Stimulated activated CD4-positive, alpha-beta T cell treated with anti-CD3 and anti-CD28 coated beads, TNF-alpha, amount 100 ng/mL, for 1 hour (primary cell): ENCODE measurements at regions not wholly inside any gene's neighbourhood (a gene's known extent, or its start where the extent isn't known, plus 50 kb on each side); places are given as distances from the start of the nearest gene placed in this dataset.
"Not testable (repeated sequence)": the region's sequence is repeated elsewhere in the genome, so short reads cannot be mapped to it uniquely, and the experiment has no call there.

Experiments used
- DNase-seq, 3 donors: peaks; one replicate each; pipeline ENCODE4 v3.0.0-alpha.2; 2020; ENCODE audit warnings: low read depth in 3 of 3, low spot score in 1 of 3

DNA sequence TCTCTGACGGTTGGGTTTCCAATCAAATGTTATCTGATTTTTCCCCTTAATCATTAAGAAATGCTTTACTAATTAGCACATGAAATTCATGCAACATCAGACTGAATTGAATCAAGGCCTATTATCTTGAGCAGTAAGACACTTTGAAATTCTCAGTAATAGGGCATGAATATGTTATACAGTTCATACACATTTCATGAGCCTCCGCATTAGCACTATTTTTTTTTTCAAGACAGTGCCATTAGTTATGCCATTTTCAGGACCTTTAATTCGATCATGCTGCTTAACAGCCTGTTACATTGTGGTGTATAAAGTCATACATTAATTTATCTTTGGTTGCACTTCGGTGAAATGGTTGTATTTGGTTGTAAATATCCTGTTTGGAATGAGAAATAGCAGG, 862.6 kb upstream of the GOT2 start:
- DNase-seq, result no peak

GRCh38 chr16:59593194-59593661, 859.1 kb upstream of the GOT2 start:
- DNase-seq, result no peak

GRCh38 chr16:59591480-59591879, 857.4 kb upstream of the GOT2 start:
- no peak for DNase-seq

GRCh38 chr16:59590845-59591244, 856.7 kb upstream of the GOT2 start:
- DNase-seq, result no peak

GRCh38 chr16:59586331-59586730, 852.2 kb upstream of the GOT2 start:
- no peak for DNase-seq

- no peak for DNase-seq
These were observed 840.2 kb upstream of the GOT2 start for GRCh38 chr16:59574296-59574695.

GRCh38 chr16:59573528-59574271, 839.6 kb upstream of the GOT2 start:
- no peak for DNase-seq

GRCh38 chr16:59567496-59567895, 833.4 kb upstream of the GOT2 start:
- DNase-seq, result no peak

DNA sequence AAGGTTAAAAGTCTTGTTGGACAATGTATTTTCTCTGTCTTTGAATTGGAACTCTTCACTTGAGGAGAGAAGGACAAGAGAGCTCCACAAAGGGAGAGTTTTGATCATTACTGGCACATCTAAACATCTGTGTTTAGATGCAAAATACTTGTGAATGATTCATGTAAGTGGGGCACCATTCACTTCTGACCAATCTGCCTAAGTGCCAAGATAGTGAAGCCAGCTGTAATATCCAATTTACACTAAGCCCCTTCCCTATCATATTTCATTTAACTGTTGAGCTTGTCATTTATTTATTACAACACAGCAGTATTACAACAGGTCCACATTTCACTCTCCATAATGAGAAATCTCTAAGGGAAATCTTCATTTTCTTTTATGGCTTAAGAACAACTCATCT, 832.3 kb upstream of the GOT2 start:
- no peak for DNase-seq

DNA sequence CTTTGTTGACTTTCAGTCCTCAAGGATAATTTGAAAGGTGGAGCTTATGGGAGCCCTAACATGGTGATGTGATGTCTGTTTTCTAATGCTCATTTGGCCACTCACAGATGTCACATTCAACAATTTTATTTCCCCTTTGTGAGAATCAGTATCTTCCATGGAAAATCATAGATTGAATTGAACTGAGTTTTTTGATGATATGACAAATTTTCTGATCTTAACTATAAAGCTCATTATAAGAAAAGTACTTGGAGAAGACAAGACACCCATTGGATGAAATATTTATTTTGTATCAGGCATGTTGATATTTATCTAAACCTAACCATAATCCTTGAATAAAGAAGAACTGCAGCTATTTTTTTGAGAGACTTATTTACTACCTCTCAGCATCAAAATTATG, 824.6 kb upstream of the GOT2 start:
- no peak for DNase-seq

- DNase-seq, result no peak
These were observed 818.0 kb upstream of the GOT2 start for GRCh38 chr16:59552164-59552563.

DNA sequence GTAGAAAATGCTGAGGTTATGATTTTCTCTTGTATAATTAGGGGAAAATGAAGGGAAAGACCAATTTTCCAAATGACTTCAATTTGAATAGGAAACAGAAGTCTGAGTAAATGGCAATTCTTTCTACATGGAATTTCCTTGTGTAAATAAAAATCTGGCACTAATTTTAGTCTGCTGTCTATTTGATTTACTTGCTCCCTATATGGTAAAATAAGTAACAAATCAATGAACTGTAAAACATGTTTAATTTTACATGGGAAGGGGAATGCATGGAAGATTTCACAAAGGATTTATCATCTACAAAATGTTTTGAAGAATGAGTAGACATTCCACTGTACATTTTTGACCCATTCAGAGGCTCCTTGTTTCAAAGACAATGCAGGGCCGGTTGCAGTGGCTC, 811.6 kb upstream of the GOT2 start:
- no peak for DNase-seq

DNA sequence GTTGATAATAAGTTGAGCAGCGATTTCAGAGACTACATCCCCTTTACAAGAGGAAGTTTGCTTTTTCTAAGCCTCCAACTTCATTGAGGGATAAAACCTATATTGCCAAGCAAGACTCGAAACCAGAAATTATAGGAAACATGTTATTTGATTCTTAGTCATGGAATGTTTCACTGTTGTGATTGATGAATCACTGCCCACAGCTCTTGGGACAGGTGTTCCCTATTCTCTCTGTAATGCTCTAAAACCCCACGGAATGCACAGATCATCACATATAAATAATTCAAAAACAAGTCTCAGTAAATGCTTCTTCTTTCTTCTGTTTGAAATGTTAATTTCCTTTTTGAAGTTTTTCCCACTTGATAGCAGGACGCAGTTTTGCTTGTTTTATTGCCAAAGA, 809.5 kb upstream of the GOT2 start:
- DNase-seq, result no peak

GRCh38 chr16:59540621-59541020, 806.5 kb upstream of the GOT2 start:
- no peak for DNase-seq

GRCh38 chr16:59535298-59535697, 801.2 kb upstream of the GOT2 start:
- no peak for DNase-seq

DNA sequence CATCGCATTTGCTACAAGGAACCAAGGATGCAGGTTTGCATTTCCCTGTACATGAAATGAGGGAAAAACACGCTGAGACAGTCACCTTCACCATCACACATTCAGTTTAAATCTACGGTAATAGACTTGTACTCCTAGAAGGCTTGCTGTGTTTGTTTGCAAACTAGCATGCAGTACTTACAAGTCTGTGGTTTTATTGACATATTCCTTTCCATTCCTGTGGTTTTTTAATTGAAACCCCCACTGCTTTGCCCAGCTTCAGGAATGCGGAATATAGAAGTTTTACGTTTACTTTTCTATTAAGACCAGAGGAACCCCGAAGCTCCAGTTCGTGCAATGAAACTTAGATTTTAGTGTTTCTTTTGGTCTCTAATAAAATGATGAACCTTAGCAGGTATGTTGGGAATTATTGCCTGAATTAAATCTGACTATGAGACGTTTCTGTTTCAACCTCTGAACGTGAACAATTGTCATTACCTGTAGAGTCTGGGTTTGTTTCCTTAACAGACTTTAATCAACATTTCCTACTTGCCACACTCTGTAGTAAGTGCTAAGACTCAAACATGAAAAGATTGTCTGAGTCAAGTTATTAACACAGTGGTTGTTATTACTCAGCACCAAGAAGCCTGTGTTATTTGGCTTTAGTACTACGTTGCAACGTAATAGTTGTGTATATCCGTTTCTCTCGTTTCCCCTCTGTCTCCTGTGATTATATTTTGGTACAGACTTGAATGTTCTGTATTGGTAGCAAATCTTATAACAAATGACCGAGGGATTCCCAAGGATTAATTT, 793.3 kb upstream of the GOT2 start:
- DNase-seq, result no peak

DNA sequence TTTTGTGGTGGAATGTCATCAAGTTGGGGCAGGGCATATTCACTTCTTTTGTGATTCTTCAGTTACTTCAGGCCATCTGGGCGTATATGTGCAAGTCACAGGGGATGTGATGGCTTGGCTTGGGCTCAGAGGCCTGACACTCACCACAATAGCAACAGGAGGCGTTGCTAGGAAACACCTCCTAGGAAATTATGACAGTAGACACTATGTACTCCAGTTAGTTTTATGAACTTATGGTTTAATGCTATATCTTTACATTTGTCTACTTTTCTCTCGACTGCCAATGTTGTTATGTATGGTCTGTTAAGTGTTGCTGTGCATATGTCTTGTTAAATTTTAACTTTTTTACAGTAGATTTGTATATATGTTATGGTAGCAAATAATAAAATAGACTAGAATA, 788.7 kb upstream of the GOT2 start:
- DNase-seq, result no peak

- not testable (repeated sequence) for DNase-seq
These were observed 784.6 kb upstream of the GOT2 start for GRCh38 chr16:59518721-59519120.

DNA sequence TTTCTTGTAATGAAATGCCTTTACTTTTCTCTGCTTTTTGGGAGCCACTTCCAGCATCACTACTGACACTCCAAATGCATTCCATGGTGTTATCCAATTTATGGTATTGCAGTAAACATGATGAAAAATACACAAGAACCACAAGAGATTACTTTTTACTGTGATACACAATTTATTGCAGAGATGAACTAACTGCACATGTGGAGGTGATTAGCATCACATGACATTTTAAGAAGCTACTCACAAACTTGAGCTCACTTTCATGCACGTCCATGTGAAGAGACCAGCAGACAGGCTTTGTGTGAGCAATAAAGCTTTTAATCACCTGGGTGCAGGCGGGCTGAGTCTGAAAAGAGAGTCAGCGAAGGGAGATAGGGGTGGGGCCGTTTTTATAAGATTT, 780.5 kb upstream of the GOT2 start:
- no peak for DNase-seq

DNA sequence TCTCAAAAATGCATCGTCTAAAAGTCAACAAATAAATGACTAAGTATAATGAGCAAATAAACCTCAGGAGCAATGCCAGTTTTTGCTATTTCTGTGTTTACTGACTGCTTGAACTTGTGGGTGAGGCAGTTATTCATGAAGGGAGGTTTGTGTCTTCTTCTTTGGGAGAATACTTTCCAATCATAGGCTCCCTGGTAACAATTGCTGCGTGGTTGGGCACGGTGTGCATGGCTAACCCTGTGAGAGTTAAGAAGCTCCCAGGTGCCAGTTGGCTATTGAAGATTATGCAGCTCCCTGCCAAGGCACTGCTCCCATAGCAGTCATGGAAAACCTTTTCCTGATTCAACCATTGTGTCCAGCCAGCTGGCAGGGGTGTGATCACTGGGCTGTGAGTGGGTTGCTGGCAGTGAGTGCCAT, 775.9 kb upstream of the GOT2 start:
- no peak for DNase-seq

DNA sequence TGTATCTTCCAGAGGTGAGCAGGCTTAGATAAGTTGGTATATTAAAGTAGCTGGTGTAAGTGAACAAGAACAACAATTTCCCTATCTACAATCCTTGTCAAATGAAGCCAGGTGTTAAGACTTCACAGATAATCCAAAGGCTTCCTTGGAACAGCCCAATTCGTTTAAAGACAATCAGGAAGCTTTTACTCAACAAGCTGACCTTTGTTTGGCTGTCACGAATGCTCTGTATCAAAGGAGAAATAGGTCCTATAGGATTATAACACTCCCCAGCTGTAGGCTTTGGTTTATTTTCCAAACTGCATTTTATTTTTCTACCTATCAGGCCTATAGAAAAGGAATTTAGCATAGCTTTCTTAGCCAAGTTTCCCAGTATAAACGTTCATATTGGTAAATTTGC, 766.5 kb upstream of the GOT2 start:
- no peak for DNase-seq

- DNase-seq, result no peak
These were observed 753.0 kb upstream of the GOT2 start for GRCh38 chr16:59487067-59487466.
